ENCODE measurements at regions not wholly inside any gene's neighbourhood (a gene's known extent, or its start where the extent isn't known, plus 50 kb on each side); places are given as distances from the start of the nearest gene placed in this dataset.

DNA sequence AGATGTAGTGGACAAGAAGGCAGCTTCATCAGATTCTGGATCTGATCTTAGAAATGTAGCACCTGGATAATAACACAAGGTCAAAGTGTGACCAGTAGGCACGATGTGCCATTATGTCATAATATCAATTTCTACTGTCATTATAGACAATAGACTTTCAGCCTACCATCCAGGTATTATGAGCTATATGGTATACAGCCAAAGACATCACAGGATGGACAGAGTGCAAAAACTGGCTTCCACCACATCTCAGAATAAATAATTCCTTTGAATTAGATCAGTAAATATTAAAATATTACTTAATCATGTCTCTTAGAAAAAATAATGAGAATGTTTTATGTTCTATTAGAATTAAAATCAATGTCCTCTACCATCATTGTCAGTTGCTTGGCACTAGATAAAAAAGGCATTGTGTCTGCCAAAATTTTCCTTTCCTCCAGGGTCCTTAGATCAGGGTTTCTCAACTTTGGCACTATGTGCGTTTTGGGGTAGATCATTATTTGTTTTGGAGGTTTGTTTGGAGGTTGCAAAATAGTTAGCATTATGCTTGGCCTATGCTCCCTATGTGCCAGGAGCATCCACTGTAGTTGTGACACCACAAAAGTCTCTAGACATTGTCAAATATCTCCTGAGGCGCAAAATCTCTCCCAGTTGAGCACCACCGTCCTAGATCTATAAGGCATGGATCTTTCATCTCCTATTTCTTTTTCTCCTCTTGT lies 86.7 kb upstream of the NRIP1 start:
- in situ Hi-C loops (cut with MboI; ENCODE audit: low sequenced_read_pairs), result no loop called here

DNA sequence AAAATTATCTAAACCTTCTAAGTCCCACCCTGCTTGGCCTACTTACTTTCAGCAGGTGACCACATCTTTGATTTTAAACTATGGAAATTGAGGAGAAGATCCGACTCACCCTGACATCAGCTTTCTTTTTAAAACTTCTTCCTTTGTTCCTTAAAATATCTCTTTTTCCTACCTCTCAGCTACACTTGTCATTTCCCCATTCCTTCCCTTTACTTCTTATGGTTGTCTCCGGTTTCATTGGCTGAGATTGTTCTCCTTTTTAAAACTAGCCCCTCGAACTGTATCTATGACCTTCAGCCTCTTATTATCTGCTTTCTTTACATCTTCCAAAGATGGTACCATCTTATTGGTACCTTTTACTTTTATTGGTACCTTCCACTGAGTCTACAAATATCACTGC lies 87.8 kb upstream of the NRIP1 start:
- in situ Hi-C loops (cut with MboI; ENCODE audit: low sequenced_read_pairs), result no loop called here

DNA sequence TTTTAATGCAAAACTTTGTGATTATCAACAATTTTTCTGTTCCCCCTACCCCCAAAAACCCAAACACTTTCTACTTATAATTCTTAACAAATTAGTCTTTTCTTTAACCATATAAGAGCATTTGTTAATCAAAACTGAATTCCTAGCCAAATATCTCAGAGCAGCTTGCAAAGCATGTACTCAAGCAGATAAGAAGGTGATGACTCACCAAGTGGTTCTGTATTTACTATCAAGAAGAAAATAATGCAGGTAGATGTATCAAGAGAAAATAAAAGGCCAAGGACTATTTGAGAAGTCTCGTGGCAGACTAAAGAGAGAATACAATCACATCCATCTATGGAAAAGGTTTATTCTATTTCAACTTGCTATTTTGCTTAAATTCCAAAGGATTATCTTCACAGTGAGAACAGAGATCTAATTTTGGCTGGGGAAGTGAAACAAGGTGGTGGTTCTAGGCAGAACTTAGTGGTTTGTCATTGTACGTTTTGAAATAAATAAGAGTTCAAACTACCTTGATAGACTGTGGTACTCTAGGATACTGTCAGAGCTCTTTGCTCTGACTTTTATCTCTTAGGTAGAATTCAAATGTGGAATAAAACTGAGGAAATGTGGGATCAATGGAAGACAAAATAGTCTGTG lies 94.7 kb upstream of the NRIP1 start:
- in situ Hi-C loops (cut with MboI; ENCODE audit: low sequenced_read_pairs), result no loop called here

DNA sequence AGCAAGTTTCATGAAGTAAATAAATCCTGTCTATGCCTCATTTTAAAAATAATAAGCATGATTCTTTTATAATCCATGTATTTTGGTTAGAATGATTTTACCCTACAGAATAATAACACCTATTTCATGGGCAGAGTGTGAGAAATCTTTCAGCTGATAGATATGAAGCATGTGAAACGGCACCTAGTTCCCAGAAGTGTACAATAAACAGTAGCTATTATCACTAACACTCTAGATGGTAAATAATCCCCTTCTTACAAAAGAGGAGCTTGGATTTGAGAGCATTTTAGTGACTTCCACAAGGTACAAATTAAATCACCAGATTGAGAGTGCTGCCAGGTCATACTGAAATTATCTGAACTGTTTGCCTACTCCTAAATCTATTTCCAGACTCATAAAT lies 95.3 kb upstream of the NRIP1 start:
- in situ Hi-C loops (cut with MboI; ENCODE audit: low sequenced_read_pairs), result no loop called here

DNA sequence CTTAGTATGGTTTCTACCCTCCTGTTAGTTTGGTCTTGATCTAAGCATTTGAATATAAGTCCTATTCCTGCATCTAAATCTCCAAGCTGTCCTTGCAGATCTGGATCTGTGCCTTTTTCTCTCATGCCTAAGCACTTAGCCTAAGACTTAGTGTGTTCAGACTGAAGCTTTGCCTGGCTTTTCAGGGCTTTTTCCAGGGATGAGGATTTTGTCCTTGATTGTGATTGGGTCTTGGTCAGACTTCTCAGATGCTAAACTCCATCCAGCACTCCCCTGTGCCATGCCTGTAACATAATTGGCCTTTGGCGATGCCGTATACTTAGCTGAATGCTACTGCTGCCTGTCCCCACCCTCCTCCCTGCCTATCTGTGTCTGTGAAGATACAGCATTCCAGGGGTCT lies 98.1 kb upstream of the NRIP1 start:
- in situ Hi-C loops (cut with MboI; ENCODE audit: low sequenced_read_pairs), result no loop called here

DNA sequence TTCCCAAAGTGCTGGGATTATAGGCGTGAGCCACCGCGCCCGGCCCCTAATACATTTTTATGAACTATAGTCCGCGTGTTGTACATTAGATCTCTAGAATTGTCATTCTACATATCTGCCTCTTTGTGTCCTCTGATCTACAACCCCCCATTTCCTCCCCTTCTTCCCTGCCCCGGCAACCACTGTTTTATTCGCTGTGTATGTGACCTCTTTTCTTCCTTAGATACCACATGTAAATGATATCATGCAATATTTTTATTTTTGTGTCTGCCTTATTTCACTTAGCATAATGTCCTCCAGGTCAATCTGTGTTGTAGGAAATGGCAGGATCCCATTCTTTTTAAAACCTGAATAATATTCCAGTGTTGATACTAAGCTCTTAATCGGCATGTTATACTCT lies 99.5 kb upstream of the NRIP1 start:
- in situ Hi-C loops (cut with MboI; ENCODE audit: low sequenced_read_pairs), result no loop called here

DNA sequence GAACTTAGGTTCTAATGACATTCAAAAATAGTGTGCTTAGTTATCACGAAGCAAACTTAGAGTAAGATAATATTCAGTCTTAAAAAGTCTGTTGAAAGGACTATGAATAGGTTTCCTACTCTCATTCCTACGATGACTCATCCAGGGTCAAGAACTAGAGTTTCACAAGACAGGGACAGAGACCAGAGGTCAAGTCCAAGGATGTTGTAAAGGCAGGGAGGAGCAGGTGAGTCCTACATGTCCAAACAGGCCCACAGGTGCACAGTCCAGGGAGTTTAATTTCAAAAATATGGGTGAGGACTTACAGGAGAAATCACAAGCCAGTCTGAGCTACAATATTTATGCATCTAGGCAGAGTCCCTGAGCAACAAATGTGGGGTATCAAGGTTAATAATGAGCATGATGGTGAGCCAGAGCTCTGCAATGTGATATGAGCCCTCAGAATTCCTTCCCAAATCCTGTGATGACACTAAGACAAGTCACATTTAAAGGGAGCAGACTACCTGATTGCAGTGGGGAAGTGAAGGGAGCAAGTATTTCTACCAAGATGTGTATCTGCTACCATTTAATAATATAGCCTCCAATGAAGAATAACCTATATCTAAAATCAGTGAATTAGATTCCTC lies 100.0 kb upstream of the NRIP1 start:
- in situ Hi-C loops (cut with MboI; ENCODE audit: low sequenced_read_pairs), result no loop called here

DNA sequence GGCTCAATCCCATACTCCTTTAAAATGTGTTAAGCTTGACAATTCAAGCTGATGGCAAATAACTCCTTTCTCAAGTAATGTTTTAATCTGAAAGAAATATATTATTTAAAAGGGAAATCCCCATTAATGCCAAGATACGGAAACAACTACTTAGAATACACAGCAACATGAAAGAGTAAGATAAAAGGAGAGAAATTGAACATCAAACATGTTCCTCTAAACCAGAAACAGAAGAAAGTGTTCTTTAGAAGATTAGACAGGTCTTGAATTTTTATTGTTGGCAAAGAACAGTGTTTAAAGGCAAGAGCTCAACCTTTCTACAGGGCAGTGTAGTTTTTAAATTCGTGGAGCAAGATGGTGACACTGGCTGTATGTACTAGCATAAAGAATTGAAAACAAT lies 105.8 kb upstream of the NRIP1 start:
- in situ Hi-C loops (cut with MboI; ENCODE audit: low sequenced_read_pairs), result no loop called here

DNA sequence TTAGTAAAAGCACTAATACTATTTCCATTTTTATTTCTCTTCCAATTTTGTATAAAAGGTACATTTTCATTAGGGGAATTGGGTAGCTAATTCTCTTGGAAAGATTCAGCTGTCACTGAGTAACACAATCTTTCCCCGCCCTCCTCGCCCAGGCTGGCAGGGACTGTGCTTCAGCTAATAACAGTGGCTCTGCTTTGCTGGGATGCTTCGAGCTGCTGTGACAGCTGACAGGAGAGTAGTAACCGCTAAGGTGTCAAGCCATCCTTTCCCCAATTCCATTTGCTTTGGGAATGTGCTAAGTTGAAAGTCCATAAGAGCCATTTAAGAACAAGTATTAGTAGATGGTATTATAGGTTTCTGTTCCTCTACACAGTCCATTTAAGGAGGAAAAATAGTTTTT lies 106.7 kb upstream of the NRIP1 start:
- in situ Hi-C loops (cut with MboI; ENCODE audit: low sequenced_read_pairs), result no loop called here

DNA sequence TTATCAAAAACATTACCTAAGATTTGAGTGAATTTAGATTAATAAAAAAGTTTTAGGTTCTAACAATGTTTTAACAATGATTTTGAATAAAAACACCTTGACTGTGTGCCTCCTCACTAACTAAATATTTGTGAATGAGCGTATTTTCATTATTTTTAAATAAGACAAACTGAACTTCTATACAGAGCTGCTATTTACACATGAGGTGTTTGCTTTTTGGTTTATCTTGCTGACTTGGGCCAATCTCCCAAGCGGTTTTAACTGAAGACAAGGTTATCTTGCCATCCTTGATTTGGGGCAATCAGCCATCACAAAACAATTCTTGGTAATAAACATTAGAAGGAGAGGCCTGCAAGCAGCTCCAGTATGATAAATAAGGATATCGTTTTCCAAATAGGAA lies 108.2 kb upstream of the NRIP1 start:
- in situ Hi-C loops (cut with MboI; ENCODE audit: low sequenced_read_pairs), result no loop called here

DNA sequence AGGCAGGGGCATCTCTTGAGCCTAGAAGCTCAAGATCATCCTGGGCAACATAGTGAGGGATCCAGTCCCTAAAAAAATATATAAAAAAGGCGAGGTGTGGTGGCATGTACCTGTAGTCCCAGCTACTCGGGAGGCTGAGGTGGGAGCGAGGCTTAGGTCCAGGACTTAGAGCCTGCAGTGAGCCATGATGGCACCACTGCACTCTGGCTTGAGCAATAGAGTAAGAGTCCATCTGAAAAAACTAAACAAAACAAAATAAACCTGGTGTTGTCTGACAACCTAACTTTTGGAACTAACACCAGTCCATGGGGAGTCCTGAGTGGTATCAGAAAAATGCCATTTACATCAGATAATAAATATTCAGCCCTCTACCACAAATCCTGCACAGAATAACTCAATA lies 110.1 kb upstream of the NRIP1 start:
- in situ Hi-C loops (cut with MboI; ENCODE audit: low sequenced_read_pairs), result no loop called here

DNA sequence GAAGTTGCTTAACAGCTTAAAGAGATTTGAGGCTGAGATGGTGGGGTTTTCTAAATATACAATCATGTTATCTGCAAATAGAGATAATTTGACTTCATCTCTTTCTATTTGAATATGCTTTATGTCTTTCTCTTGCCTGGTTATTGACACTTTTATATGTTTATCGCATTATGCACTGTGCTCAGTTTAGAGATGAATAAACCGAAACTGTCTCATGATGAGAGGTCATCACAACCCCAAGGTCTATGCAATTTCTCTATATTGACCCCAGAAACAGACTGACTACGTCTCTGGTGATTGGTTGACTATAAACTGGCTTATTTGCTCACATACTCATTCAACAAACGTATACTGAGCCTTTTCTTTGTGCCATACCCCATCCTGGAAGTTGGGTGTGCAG lies 117.9 kb upstream of the NRIP1 start:
- in situ Hi-C loops (cut with MboI; ENCODE audit: low sequenced_read_pairs), result no loop called here

DNA sequence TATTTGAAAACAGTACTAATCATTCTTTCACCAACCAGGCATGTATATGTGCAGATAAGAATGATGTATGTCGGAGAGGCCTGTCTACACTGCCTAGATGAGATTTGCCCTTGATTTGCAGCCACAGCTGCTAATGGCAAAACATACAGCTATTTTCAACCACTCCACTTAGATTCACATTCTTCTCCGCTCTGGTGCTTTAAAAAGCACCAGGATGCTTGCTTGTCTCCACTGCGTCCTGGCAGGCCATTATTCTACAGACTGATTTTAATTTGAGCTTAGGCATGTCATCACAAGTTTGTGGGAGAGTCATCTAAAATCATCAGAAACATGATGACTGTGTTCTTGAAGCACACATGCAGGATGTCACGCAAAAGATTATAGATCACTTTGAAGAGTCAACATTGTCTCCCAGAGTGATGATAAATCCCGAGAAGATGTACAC lies 119.0 kb upstream of the NRIP1 start:
- in situ Hi-C loops (cut with MboI; ENCODE audit: low sequenced_read_pairs), result no loop called here

DNA sequence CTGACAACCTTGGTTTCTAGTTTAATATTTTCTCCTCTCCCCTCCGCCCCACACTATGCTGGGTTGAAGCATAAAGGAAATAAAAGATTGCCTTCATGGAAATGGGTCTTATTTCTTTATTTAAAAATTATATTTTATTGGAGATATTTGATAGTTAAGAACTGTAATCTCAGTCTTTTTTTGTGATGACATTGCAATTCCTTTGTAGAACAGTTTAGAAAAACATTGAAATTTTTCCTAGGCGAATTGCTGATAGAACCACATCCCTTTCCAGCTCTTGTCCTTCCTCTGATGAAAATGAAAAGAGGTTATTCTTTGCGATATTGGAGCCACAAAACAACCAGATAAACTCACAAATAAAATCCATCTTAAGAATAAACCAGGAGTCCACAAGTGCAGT lies 125.6 kb upstream of the NRIP1 start:
- in situ Hi-C loops (cut with MboI; ENCODE audit: low sequenced_read_pairs), result no loop called here

DNA sequence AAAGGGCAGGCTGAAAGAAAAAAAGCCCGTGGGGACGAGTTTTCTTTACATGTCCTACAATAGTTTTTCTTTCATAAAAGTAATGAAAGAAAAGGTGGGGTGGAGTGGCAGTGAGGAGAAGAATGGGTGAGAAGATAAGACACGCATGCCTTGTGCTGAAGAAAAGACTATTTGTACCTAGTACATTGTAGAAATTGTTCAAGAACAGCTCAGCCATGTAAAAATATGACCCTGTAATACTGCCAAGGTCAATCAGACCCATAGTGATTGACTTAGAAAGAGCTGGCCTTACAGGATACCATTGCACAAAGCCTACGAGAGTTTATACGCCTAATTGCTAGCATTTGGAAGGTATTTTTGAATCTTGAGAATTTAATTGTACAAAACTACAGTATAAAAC lies 126.0 kb upstream of the NRIP1 start:
- in situ Hi-C loops (cut with MboI; ENCODE audit: low sequenced_read_pairs), result no loop called here

DNA sequence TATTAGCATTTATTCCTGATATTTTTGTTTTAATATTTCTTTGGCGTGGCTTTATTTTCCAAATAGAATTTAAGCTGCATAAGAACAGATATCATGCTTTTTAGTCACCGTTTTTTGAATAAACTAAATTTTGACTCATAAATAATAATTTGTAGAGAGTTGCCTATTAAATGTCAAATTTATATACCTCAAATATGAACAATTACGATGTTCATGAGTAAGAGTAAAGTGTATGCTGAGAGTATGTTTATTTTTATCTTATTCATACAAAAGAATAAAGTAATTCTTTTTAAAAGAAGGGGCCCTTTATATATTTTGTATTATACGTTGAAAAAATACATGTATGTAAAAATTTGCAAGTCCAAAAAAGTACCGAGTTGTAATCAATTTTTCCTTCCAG lies 126.5 kb upstream of the NRIP1 start:
- in situ Hi-C loops (cut with MboI; ENCODE audit: low sequenced_read_pairs), result no loop called here

DNA sequence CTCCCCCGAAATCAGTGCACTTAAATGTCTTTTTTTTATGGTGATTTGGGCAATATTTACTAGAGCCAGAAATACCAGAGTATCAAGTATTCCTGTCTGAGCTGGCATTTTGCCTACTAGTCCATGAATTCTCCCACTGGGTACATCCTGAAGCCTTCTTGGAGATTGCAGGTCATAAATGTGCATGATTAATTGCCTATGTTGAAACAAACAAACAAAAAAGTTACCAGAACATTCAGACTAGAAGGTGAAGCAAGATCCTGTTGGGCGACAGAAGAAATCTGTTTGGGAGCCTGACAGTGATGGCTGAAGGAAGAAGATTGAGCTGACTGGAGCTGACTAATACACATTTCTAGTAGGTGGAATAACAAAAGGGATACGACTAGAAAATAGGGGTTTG lies 127.4 kb upstream of the NRIP1 start:
- in situ Hi-C loops (cut with MboI; ENCODE audit: low sequenced_read_pairs), result no loop called here

DNA sequence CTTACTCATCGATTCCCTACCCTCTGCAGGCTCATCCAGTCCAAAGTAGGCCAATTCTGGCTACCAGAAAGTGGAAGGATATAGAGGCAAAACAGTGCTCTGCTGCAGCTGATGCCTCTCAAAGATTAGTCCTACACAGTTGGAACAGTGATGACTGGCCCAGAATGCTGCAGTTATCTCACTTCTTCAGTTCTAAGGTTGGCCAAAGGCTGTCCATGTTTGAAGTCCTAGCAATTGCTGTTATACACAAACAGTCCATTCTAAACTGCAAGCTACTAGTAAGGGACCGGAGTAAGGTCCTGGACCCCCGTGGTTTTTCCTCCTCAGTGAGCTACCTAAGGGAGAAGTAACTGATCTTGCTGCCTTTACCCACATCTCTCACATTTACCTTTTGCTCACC lies 129.1 kb upstream of the NRIP1 start:
- in situ Hi-C loops (cut with MboI; ENCODE audit: low sequenced_read_pairs), result no loop called here

DNA sequence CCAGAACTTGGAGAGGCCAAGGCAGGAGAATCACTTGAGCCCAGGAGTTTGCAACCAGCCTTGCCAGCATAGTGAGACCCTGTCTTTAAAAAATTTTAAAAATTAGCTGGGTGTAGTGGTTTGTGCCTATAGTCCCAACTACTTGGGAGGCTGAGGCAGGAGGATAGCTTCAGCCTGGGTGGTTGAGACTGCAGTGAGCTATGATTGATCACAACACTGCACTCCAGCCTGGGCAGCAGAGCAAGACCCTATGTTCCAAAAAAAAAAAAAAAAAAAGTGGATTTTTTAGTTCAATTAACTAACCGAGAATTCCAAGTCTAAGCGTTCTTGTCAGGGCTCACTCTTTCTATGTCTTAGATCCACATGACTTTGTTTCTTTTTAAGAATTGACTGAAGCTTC lies 130.3 kb upstream of the NRIP1 start:
- in situ Hi-C loops (cut with MboI; ENCODE audit: low sequenced_read_pairs), result no loop called here

DNA sequence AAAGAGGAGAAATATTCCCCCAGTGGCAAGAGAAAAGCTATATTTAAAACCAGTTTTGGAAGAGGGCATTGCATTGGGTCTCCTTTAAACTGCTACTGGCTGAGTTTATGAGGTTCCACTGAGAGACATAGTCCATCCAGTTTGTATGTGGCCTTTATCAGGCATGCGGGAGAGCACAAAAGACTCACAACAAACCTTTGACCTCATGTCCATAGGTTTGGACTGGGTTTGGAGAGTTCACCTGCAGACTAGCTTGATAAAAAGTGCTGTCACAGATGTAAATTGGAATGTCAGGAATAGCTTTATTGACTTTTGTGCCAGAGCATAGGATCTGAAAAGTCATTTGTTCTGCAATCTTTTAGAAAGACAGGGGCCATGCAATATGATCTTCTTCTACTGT lies 131.0 kb upstream of the NRIP1 start:
- in situ Hi-C loops (cut with MboI; ENCODE audit: low sequenced_read_pairs), result no loop called here

DNA sequence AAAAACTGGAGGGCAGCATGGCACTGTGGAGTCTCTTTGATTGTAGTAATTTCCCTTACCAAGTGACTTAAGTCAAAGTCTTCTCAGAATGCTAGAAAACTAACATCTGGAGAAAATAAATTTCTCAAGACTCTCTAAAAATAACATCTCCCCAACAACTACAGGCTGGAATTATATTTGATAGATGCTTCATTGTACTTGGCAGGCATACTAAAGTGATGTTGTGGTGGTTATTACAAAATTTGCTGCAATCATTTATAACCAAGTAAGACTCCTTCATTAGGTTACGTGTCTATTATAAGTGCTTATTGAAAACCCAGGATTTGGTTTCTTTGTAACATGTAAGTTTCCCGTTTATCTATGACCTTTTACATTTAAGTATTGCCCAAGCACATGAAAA lies 132.9 kb upstream of the NRIP1 start:
- in situ Hi-C loops (cut with MboI; ENCODE audit: low sequenced_read_pairs), result no loop called here

All from HL-60/S4 treated with retinoic acid at 250 ng/mL for 4 days and 3 days (cell line).